CD4-positive, alpha-beta T cell (primary cell): ENCODE measurements at regions not wholly inside any gene's neighbourhood (a gene's known extent, or its start where the extent isn't known, plus 50 kb on each side); places are given as distances from the start of the nearest gene placed in this dataset.

Source experiments
- ATAC-seq: fragments of 200-7000 bp; cut with Tn5 transposase; one replicate; pipeline ENCODE4 v1.10.0; 2022; ENCODE audit warnings: mild to moderate bottlenecking; ENCODE audit not compliant: poor library complexity
- CTCF ChIA-PET: fragments of 350-600 bp; sonication (Branson Sonifier 250); formaldehyde crosslinking; loops from one replicate; lab custom pipeline; 2021; ENCODE audit warnings: antibody characterized with exemption, inconsistent platforms; lab: Charles Lee
- POLR2A ChIA-PET: fragments of 350-600 bp; sonication (Branson Sonifier 250); formaldehyde crosslinking; loops from one replicate; lab custom pipeline; 2021; ENCODE audit warnings: antibody characterized with exemption, inconsistent platforms; lab: Charles Lee
- DNase-seq, 14 experiments: peaks; one replicate each; pipeline ENCODE4 v3.0.0-alpha.2; 2013 to 2020; ENCODE audit warnings: mixed read lengths in 2 of 14
- H3K27ac ChIP-seq, 2 donors: one replicate each; pipeline versions ENCODE4 v1.5.1 to v1.7.0; 2013; ENCODE audit warnings: low read length in 2 of 2, low read depth in 1 of 2, mild to moderate bottlenecking in 1 of 2
- H3K27me3 ChIP-seq, 2 experiments: 1 replicate in 1 of 2; 2 replicates in 1 of 2; pipeline versions ENCODE4 v1.6.1 to v1.7.0; 2013; ENCODE audit warnings: low read length in 2 of 2, control low read depth in 1 of 2, mild to moderate bottlenecking in 1 of 2, moderate library complexity in 1 of 2; ENCODE audit not compliant: insufficient read depth in 2 of 2, control insufficient read depth in 1 of 2
- H3K36me3 ChIP-seq: one replicate; pipeline ENCODE4 v1.6.1; 2013; ENCODE audit warnings: low read length, control low read depth; ENCODE audit not compliant: insufficient read depth
- H3K4me1 ChIP-seq: one replicate; pipeline ENCODE4 v1.6.1; 2013; ENCODE audit warnings: low read length, control low read depth; ENCODE audit not compliant: insufficient read depth
- H3K4me3 ChIP-seq: one replicate; pipeline ENCODE4 v1.5.1; 2013; ENCODE audit warnings: mild to moderate bottlenecking, low read length, moderate library complexity
- H3K9me3 ChIP-seq, 2 experiments: 1 replicate in 1 of 2; 2 replicates in 1 of 2; pipeline versions ENCODE4 v1.6.1 to v1.7.0; 2013; ENCODE audit warnings: low read length in 2 of 2, mild to moderate bottlenecking in 2 of 2, control low read depth in 1 of 2, moderate library complexity in 1 of 2; ENCODE audit not compliant: control insufficient read depth in 1 of 2, insufficient read depth in 1 of 2
- H3K27ac Mint-ChIP-seq: one replicate; pipeline ENCODE4 v1.8.0; 2020; ENCODE audit warnings: mixed read lengths
- H3K27me3 Mint-ChIP-seq: one replicate; pipeline ENCODE4 v1.8.0; 2021; ENCODE audit warnings: mixed read lengths
- H3K36me3 Mint-ChIP-seq: one replicate; pipeline ENCODE4 v1.8.0; 2021; ENCODE audit warnings: low read depth, mixed read lengths
- H3K4me1 Mint-ChIP-seq: one replicate; pipeline ENCODE4 v1.8.0; 2021; ENCODE audit warnings: low read depth, mixed read lengths
- H3K4me3 Mint-ChIP-seq: one replicate; pipeline ENCODE4 v1.8.0; 2020; ENCODE audit warnings: mild to moderate bottlenecking, mixed read lengths
- H3K9me3 Mint-ChIP-seq: one replicate; pipeline ENCODE4 v1.8.0; 2020; ENCODE audit warnings: mixed read lengths
- CTCF ChIP-seq: fragments of 200-600 bp; IDR thresholded peaks from one replicate; pipeline ENCODE4 v1.8.0; 2022; ENCODE audit warnings: antibody characterized with exemption, mild to moderate bottlenecking
- intact Hi-C, 2 experiments: fragments of 100-400 bp; cut with DNase I in 1 of 2; cut with micrococcal nuclease in 1 of 2; formaldehyde crosslinking; loops; one replicate each; pipeline versions ENCODE4 v1.15.1 to v1.9.0; 2023 to 2025; cut with DNase I, micrococcal nuclease

- Mint-ChIP-seq H3K27me3 (no peaks in the 10 kb centered on the region), H3K27ac (no peak overlapping the region), H3K9me3 (no peaks in the 10 kb centered on the region), H3K36me3 (no peaks in the 10 kb centered on the region), H3K4me3 (no peak overlapping the region), H3K4me1 (no peaks in the 10 kb centered on the region)
- no peaks in the 10 kb centered on the region for H3K27me3 ChIP-seq
- TF ChIP-seq CTCF = no peak
- H3K36me3 ChIP-seq = no peaks in the 10 kb centered on the region
- H3K4me1 ChIP-seq = no peaks in the 10 kb centered on the region
- CTCF ChIA-PET = interaction anchor here (0.8 kb wide), 1 partner anchor 9 kb away, joined by 3 read pairs; no protein-coding TSS in a partner anchor
- H3K4me3 ChIP-seq = no peak overlapping the region
- DNase-seq = no peak
- POLR2A ChIA-PET = no interaction called here
- intact Hi-C loops = no loop called here
- no peak overlapping the region for H3K27ac ChIP-seq
- H3K9me3 ChIP-seq = no peaks in the 10 kb centered on the region
- ATAC-seq = no peak
These were observed 461.9 kb downstream of the SPRY1 start for GRCh38 chr4:123858465-123858864.

- no peaks in the 10 kb centered on the region for H3K36me3 Mint-ChIP-seq
- no peak overlapping the region for H3K4me3 ChIP-seq
- no peaks in the 10 kb centered on the region for H3K27me3 Mint-ChIP-seq
- ChIA-PET CTCF (no interaction called here), POLR2A (no interaction called here)
- no peaks in the 10 kb centered on the region for H3K9me3 ChIP-seq
- ATAC-seq (no peak), DNase-seq (no peak)
- no peaks in the 10 kb centered on the region for H3K4me1 ChIP-seq
- H3K36me3 ChIP-seq = no peaks in the 10 kb centered on the region
- no peak overlapping the region for H3K27ac Mint-ChIP-seq
- no peak overlapping the region for H3K4me3 Mint-ChIP-seq
- TF ChIP-seq CTCF = no peak
- no peaks in the 10 kb centered on the region for H3K27me3 ChIP-seq
- intact Hi-C loops = no loop called here
- no peak overlapping the region for H3K27ac ChIP-seq
- H3K4me1 Mint-ChIP-seq = no peaks in the 10 kb centered on the region
- no peaks in the 10 kb centered on the region for H3K9me3 Mint-ChIP-seq
These were observed 466.2 kb downstream of the SPRY1 start for GRCh38 chr4:123862812-123863211.

- no peaks in the 10 kb centered on the region for H3K27me3 Mint-ChIP-seq
- intact Hi-C loops = no loop called here
- DNase-seq (no peak), ATAC-seq (no peak)
- H3K27ac Mint-ChIP-seq = no peak overlapping the region
- Histone ChIP-seq H3K4me3 (no peak overlapping the region), H3K27ac (no peak overlapping the region), H3K36me3 (no peaks in the 10 kb centered on the region), H3K4me1 (no peaks in the 10 kb centered on the region), H3K9me3 (no peaks in the 10 kb centered on the region), H3K27me3 (no peaks in the 10 kb centered on the region)
- POLR2A ChIA-PET = no interaction called here
- H3K36me3 Mint-ChIP-seq = no peaks in the 10 kb centered on the region
- CTCF ChIA-PET = no interaction called here
- no peak for TF ChIP-seq CTCF
- H3K9me3 Mint-ChIP-seq = no peaks in the 10 kb centered on the region
- H3K4me3 Mint-ChIP-seq = no peak overlapping the region
- H3K4me1 Mint-ChIP-seq = no peaks in the 10 kb centered on the region
These were observed 470.2 kb downstream of the SPRY1 start for GRCh38 chr4:123866796-123867195.
